GM20431 (cell line): ENCODE measurements at regions not wholly inside any gene's neighbourhood (a gene's known extent, or its start where the extent isn't known, plus 50 kb on each side); places are given as distances from the start of the nearest gene placed in this dataset.

ENCODE experiments used
- in situ Hi-C: fragments of 300-500 bp; cut with MseI, MboI; formaldehyde crosslinking; loops from one replicate; pipeline ENCODE4 v1.15.0; 2020; ENCODE audit warnings: low sequenced_read_pairs; ENCODE audit not compliant: unreplicated experiment

GRCh38 chr6:137765059-137765458 is 102.0 kb upstream of the TNFAIP3 start:
- in situ Hi-C loops, result no loop called here

GRCh38 chr6:137766596-137767370 is 100.3 kb upstream of the TNFAIP3 start:
- in situ Hi-C loops, result no loop called here

- in situ Hi-C loops, result no loop called here
These were observed 99.6 kb upstream of the TNFAIP3 start for GRCh38 chr6:137767465-137767864.

GRCh38 chr6:137767911-137768690 is 99.0 kb upstream of the TNFAIP3 start:
- in situ Hi-C loops, result no loop called here

GRCh38 chr6:137768935-137769334 is 98.1 kb upstream of the TNFAIP3 start:
- in situ Hi-C loops, result no loop called here

- in situ Hi-C loops, result no loop called here
These were observed 97.2 kb upstream of the TNFAIP3 start for GRCh38 chr6:137769797-137770362.

- in situ Hi-C loops, result no loop called here
These were observed 94.4 kb upstream of the TNFAIP3 start for GRCh38 chr6:137772541-137773250.

- in situ Hi-C loops, result no loop called here
These were observed 91.8 kb upstream of the TNFAIP3 start for GRCh38 chr6:137775227-137775626.

- in situ Hi-C loops, result no loop called here
These were observed 91.3 kb upstream of the TNFAIP3 start for GRCh38 chr6:137775720-137776119.

GRCh38 chr6:137776256-137776655 is 90.8 kb upstream of the TNFAIP3 start:
- in situ Hi-C loops, result no loop called here

- in situ Hi-C loops, result no loop called here
These were observed 90.0 kb upstream of the TNFAIP3 start for GRCh38 chr6:137776786-137777686.

GRCh38 chr6:137777687-137778075 is 89.4 kb upstream of the TNFAIP3 start:
- in situ Hi-C loops, result no loop called here

GRCh38 chr6:137779982-137780381 is 87.1 kb upstream of the TNFAIP3 start:
- in situ Hi-C loops, result no loop called here

GRCh38 chr6:137780447-137781034 is 86.5 kb upstream of the TNFAIP3 start:
- in situ Hi-C loops, result no loop called here

GRCh38 chr6:137781639-137782038 is 85.4 kb upstream of the TNFAIP3 start:
- in situ Hi-C loops, result no loop called here

GRCh38 chr6:137782166-137783039 is 84.7 kb upstream of the TNFAIP3 start:
- in situ Hi-C loops, result no loop called here

GRCh38 chr6:137783710-137784109 is 83.3 kb upstream of the TNFAIP3 start:
- in situ Hi-C loops, result no loop called here

GRCh38 chr6:137784583-137784982 is 82.5 kb upstream of the TNFAIP3 start:
- in situ Hi-C loops, result no loop called here
